SK-N-SH (cell line): ENCODE measurements at regions not wholly inside any gene's neighbourhood (a gene's known extent, or its start where the extent isn't known, plus 50 kb on each side); places are given as distances from the start of the nearest gene placed in this dataset.

ENCODE experiments used
- CTCF ChIA-PET: fragments of 300-600, 350-600 bp; formaldehyde crosslinking; extraction: SDS; loops from one replicate; lab custom pipeline; 2021; lab: Yijun Ruan, JAX
- POLR2A ChIA-PET: fragments of 350-600 bp; sonication (Branson Sonifier 250); formaldehyde crosslinking; extraction: SDS; loops from one replicate; lab custom pipeline; 2020; ENCODE audit warnings: antibody characterized with exemption, inconsistent platforms; lab: Yijun Ruan, JAX
- DNase-seq: peaks from one replicate; pipeline ENCODE4 v3.0.0; 2012
- H2AFZ ChIP-seq: fragments of 200-600 bp; sonication (generic); 2 replicates; pipeline ENCODE4 v1.8.1; 2016; ENCODE audit warnings: antibody characterized with exemption, mild to moderate bottlenecking, low read depth
- H3F3A ChIP-seq: fragments of 200-600 bp; sonication (generic); replicated peaks from 2 replicates; pipeline ENCODE3; 2016; ENCODE audit warnings: antibody characterized with exemption, mild to moderate bottlenecking; ENCODE audit not compliant: insufficient read depth
- H3K27ac ChIP-seq, 2 experiments: fragments of 200-500 bp in 1 of 2; fragments of 200-600 bp in 1 of 2; sonication (Bioruptor generic) in 1 of 2; sonication (generic), shearing (Covaris generic) in 1 of 2; 2 replicates each; pipeline versions ENCODE4 v1.5.1 to v1.6.1; 2014 to 2016; ENCODE audit warnings: low read depth in 2 of 2, inconsistent platforms in 1 of 2, low read length in 1 of 2, mild to moderate bottlenecking in 1 of 2, mixed read lengths in 1 of 2
- H3K27me3 ChIP-seq: fragments of 200-600 bp; sonication (generic), shearing (Covaris generic); 2 replicates; pipeline ENCODE4 v1.6.1; 2016; ENCODE audit warnings: mixed run types; ENCODE audit not compliant: insufficient read depth
- H3K36me3 ChIP-seq, 2 experiments: fragments of 200-500 bp in 1 of 2; fragments of 200-600 bp in 1 of 2; sonication (Bioruptor generic) in 1 of 2; sonication (generic) in 1 of 2; replicated peaks in 1 of 2; 2 replicates each; pipeline versions ENCODE3 to v1.5.1; 2014 to 2016; ENCODE audit warnings: low read length in 1 of 2, mild to moderate bottlenecking in 1 of 2; ENCODE audit not compliant: insufficient read depth in 2 of 2, control insufficient read depth in 1 of 2
- H3K4me1 ChIP-seq, 2 experiments: fragments of 200-500 bp in 1 of 2; fragments of 200-600 bp in 1 of 2; sonication (Bioruptor generic) in 1 of 2; sonication (generic), shearing (Covaris generic) in 1 of 2; 2 replicates each; pipeline versions ENCODE4 v1.5.1 to v1.6.1; 2014 to 2016; ENCODE audit warnings: low read depth in 1 of 2, low read length in 1 of 2, mixed run types in 1 of 2; ENCODE audit not compliant: insufficient read depth in 2 of 2, control insufficient read depth in 1 of 2
- H3K4me2 ChIP-seq: fragments of 200-600 bp; sonication (generic), shearing (Covaris generic); 2 replicates; pipeline ENCODE4 v1.6.1; 2017; ENCODE audit warnings: mixed run types
- H3K4me3 ChIP-seq, 2 experiments: fragments of 200-500 bp in 1 of 2; fragments of 200-600 bp in 1 of 2; sonication (Bioruptor generic) in 1 of 2; sonication (generic), shearing (Covaris generic) in 1 of 2; 2 replicates each; pipeline versions ENCODE4 v1.5.1 to v1.8.1; 2014 to 2016; ENCODE audit warnings: low read depth in 2 of 2, inconsistent platforms in 1 of 2, low read length in 1 of 2, mild to moderate bottlenecking in 1 of 2, mixed read lengths in 1 of 2, moderate library complexity in 1 of 2
- H3K79me2 ChIP-seq: fragments of 200-600 bp; sonication (generic); 2 replicates; pipeline ENCODE4 v1.8.1; 2017; ENCODE audit warnings: mild to moderate bottlenecking; ENCODE audit not compliant: insufficient read depth
- H3K9ac ChIP-seq: fragments of 200-600 bp; sonication (generic); 2 replicates; pipeline ENCODE4 v1.6.1; 2017; ENCODE audit warnings: mixed run types
- H3K9me2 ChIP-seq: fragments of 200-600 bp; sonication (generic); 2 replicates; pipeline ENCODE4 v1.6.1; 2017; ENCODE audit warnings: mixed run types
- H3K9me3 ChIP-seq: fragments of 200-600 bp; sonication (generic); 2 replicates; pipeline ENCODE4 v1.6.1; 2017; ENCODE audit warnings: mixed run types, mild to moderate bottlenecking, moderate library complexity
- H4K20me1 ChIP-seq: fragments of 200-600 bp; sonication (generic); 2 replicates; pipeline ENCODE4 v1.6.1; 2017; ENCODE audit warnings: mild to moderate bottlenecking, mixed run types; ENCODE audit not compliant: insufficient read depth
- ELF1 ChIP-seq: IDR thresholded peaks from 2 replicates; pipeline ENCODE4 v1.4.0; 2012
- FOXM1 ChIP-seq: IDR thresholded peaks from 2 replicates; pipeline ENCODE4 v1.4.0; 2012; ENCODE audit warnings: low read depth, mild to moderate bottlenecking
- GABPA ChIP-seq: IDR thresholded peaks from 2 replicates; pipeline ENCODE4 v1.4.0; 2012; ENCODE audit warnings: low read depth, mild to moderate bottlenecking
- GATA2 ChIP-seq: sonication (generic); formaldehyde crosslinking; IDR thresholded peaks from 2 replicates; pipeline ENCODE4 v1.5.0; 2020; ENCODE audit warnings: mild to moderate bottlenecking, missing genetic modification reagents
- MXI1 ChIP-seq: IDR thresholded peaks from 2 replicates; pipeline ENCODE4 v1.6.1; 2012; ENCODE audit warnings: mild to moderate bottlenecking, low read depth, low read length, improper control_type of control experiment
- NFIC ChIP-seq: IDR thresholded peaks from 2 replicates; pipeline ENCODE4 v1.4.0; 2012; ENCODE audit warnings: borderline replicate concordance
- NRF1 ChIP-seq: IDR thresholded peaks from 2 replicates; pipeline ENCODE4 v1.6.1; 2012; ENCODE audit warnings: low read depth, mild to moderate bottlenecking, low read length
- POLR2AphosphoS5 ChIP-seq: IDR thresholded peaks from 2 replicates; pipeline ENCODE4 v1.6.1; 2012; ENCODE audit warnings: low read depth, low read length
- RAD21 ChIP-seq: IDR thresholded peaks from 2 replicates; pipeline ENCODE4 v1.6.1; 2012; ENCODE audit warnings: mild to moderate bottlenecking, low read length
- RCOR1 ChIP-seq: fragments of 150-350 bp; IDR thresholded peaks from 2 replicates; pipeline ENCODE4 v1.6.1; 2017; ENCODE audit warnings: antibody characterized with exemption, low read length
- RFX5 ChIP-seq: IDR thresholded peaks from 2 replicates; pipeline ENCODE4 v1.6.1; 2012; ENCODE audit warnings: mild to moderate bottlenecking, improper control_type of control experiment, low read length
- SIN3A ChIP-seq: IDR thresholded peaks from 2 replicates; pipeline ENCODE4 v1.6.1; 2012; ENCODE audit warnings: low read depth, mild to moderate bottlenecking, low read length, moderate library complexity, borderline replicate concordance
- TCF12 ChIP-seq: IDR thresholded peaks from 2 replicates; pipeline ENCODE4 v1.4.0; 2012
- USF1 ChIP-seq: IDR thresholded peaks from 2 replicates; pipeline ENCODE4 v1.4.0; 2012; ENCODE audit warnings: low read depth, borderline replicate concordance
- YY1 ChIP-seq: IDR thresholded peaks from 2 replicates; pipeline ENCODE4 v1.4.0; 2012; ENCODE audit warnings: low read depth, mild to moderate bottlenecking
- ZBTB33 ChIP-seq: IDR thresholded peaks from 2 replicates; pipeline ENCODE4 v1.4.0; 2012; ENCODE audit warnings: low read depth, borderline replicate concordance
- WGBS: methylation state at CpG from one replicate; pipeline ENCODE4 v1.1.6; 2017; ENCODE audit warnings: low lambda C conversion rate; 5-methylcytosine and 5-hydroxymethylcytosine counted together
- TF ChIP-seq, protein P1 (sequence below): fragments of 200-600 bp; sonication (generic); IDR thresholded peaks from 2 replicates; pipeline ENCODE4 v1.6.1; 2017; ENCODE audit warnings: antibody characterized with exemption, mild to moderate bottlenecking, moderate library complexity
- TF ChIP-seq, protein P2 (sequence below): fragments of 150-350 bp; IDR thresholded peaks from 2 replicates; pipeline ENCODE4 v1.6.1; 2017; ENCODE audit warnings: antibody characterized with exemption, low read length, low read depth, borderline replicate concordance
- TF ChIP-seq, protein P3 (sequence below): IDR thresholded peaks from 2 replicates; pipeline ENCODE4; 2012

DNA sequence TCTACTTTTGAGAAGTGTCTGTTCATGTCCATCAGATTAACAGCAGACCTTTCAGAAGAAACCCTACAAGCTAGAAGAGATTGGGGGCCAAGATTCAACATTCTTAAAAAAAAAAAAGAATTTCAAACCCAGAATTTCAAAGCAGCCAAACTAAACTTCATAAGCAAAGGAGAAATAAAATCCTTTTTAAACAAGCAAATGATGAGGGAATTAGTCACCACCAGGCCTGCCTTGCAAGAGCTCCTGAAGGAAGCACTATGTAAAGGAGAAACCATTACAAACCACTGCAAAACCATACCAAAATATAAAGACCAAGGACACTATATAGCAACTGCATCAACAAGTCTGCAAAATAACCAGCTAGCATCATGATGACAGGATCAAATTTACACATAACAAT is 124.6 kb upstream of the PDE4D start:
- no peak overlapping the region for H3K4me2 ChIP-seq
- CTCF ChIA-PET, result interaction anchor here (2.1 kb wide), 1 partner anchor 9 kb away, joined by 5 read pairs; no protein-coding TSS in a partner anchor
- DNase-seq, result no peak
- no peak overlapping the region for H2AFZ ChIP-seq
- no peak overlapping the region for H3K27ac ChIP-seq
- TF ChIP-seq RFX5 (no peak), GATA2 (CRISPR knock-in tag) (no peak), NRF1 (no peak), TCF12 (no peak)
- TF ChIP-seq, protein P1, sequence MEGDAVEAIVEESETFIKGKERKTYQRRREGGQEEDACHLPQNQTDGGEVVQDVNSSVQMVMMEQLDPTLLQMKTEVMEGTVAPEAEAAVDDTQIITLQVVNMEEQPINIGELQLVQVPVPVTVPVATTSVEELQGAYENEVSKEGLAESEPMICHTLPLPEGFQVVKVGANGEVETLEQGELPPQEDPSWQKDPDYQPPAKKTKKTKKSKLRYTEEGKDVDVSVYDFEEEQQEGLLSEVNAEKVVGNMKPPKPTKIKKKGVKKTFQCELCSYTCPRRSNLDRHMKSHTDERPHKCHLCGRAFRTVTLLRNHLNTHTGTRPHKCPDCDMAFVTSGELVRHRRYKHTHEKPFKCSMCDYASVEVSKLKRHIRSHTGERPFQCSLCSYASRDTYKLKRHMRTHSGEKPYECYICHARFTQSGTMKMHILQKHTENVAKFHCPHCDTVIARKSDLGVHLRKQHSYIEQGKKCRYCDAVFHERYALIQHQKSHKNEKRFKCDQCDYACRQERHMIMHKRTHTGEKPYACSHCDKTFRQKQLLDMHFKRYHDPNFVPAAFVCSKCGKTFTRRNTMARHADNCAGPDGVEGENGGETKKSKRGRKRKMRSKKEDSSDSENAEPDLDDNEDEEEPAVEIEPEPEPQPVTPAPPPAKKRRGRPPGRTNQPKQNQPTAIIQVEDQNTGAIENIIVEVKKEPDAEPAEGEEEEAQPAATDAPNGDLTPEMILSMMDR, result no peak
- POLR2A ChIA-PET, result no interaction called here
- no peak overlapping the region for H3K9ac ChIP-seq
- no peaks in the 10 kb centered on the region for H3K36me3 ChIP-seq
- no peaks in the 10 kb centered on the region for H3K9me2 ChIP-seq
- H3K27me3 ChIP-seq, result no peaks in the 10 kb centered on the region
- no peaks in the 10 kb centered on the region for H4K20me1 ChIP-seq
- H3K9me3 ChIP-seq, result no peaks in the 10 kb centered on the region
- H3K79me2 ChIP-seq, result no peaks in the 10 kb centered on the region
- peaks cover 7% of the 10 kb centered on the region for H3F3A ChIP-seq
- peaks cover 0 to 7% of the 10 kb centered on the region in 2 experiments; a peak in 1 of 4 replicates for H3K4me1 ChIP-seq
- no peak overlapping the region for H3K4me3 ChIP-seq

DNA sequence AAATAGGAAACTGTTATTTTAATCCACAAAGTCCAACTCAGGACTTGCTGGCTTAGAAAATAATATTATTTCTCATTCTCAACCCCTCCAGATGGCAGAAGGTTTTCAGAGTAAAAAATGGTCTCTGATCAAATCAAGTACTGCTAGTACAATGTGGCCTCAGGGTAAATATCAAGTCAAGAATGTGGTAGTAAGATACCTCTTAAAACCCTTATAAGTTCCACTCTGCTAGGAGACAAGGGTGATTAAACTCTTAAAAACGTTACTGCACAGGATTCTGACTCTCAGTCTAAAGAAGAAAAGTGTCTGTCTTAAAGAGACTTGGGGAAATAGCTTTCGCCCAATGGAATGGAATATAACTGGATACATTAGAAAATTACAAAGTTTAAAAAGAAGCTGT is 120.8 kb upstream of the PDE4D start:
- no peak overlapping the region for H3K9ac ChIP-seq
- no peak for TF ChIP-seq ZBTB33
- no peak for TF ChIP-seq MXI1
- TF ChIP-seq, all 33 proteins: peak for 0
- CTCF ChIA-PET, result no interaction called here
- Histone ChIP-seq H3K4me3 (no peak overlapping the region), H2AFZ (no peak overlapping the region), H4K20me1 (no peaks in the 10 kb centered on the region), H3K36me3 (no peaks in the 10 kb centered on the region), H3K9me2 (no peaks in the 10 kb centered on the region), H3K27me3 (no peaks in the 10 kb centered on the region), H3K79me2 (no peaks in the 10 kb centered on the region), H3K27ac (no peak overlapping the region), H3K4me2 (no peak overlapping the region), H3F3A (no peaks in the 10 kb centered on the region), H3K9me3 (no peaks in the 10 kb centered on the region), H3K4me1 (no peaks in the 10 kb centered on the region)
- WGBS, result 50% methylated on average over 2 of the region's 2 CpGs
- POLR2A ChIA-PET, result no interaction called here
- no peak for DNase-seq

DNA sequence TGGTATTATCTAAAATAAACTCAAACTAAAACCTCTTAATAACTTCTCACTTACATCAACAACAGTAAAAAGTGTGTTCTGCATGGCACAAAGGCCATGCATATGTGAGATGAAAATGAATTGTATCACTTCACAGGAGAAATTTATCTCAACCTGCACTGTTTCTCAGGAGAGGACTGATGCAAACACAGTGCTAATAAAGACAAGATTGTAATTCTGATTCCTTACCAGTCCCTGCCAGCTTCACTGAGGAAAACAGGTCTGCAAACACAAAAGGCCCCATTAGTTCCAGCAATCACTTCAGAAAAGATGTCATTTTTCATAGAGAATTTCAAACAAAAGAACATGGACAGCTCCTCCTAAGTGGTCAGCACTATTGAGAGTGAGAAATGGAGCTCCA is 117.3 kb upstream of the PDE4D start:
- H4K20me1 ChIP-seq, result no peaks in the 10 kb centered on the region
- DNase-seq, result no peak
- POLR2A ChIA-PET, result no interaction called here
- H3K9me2 ChIP-seq, result no peaks in the 10 kb centered on the region
- H3K4me3 ChIP-seq, result no peak overlapping the region
- TF ChIP-seq GABPA (no peak), RAD21 (no peak), POLR2AphosphoS5 (no peak), FOXM1 (no peak), TCF12 (no peak), SIN3A (no peak), RFX5 (no peak), YY1 (no peak), RCOR1 (no peak), NFIC (no peak), USF1 (no peak), ELF1 (no peak)
- TF ChIP-seq, protein P2, sequence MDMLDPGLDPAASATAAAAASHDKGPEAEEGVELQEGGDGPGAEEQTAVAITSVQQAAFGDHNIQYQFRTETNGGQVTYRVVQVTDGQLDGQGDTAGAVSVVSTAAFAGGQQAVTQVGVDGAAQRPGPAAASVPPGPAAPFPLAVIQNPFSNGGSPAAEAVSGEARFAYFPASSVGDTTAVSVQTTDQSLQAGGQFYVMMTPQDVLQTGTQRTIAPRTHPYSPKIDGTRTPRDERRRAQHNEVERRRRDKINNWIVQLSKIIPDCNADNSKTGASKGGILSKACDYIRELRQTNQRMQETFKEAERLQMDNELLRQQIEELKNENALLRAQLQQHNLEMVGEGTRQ, result no peak
- TF ChIP-seq, protein P3, sequence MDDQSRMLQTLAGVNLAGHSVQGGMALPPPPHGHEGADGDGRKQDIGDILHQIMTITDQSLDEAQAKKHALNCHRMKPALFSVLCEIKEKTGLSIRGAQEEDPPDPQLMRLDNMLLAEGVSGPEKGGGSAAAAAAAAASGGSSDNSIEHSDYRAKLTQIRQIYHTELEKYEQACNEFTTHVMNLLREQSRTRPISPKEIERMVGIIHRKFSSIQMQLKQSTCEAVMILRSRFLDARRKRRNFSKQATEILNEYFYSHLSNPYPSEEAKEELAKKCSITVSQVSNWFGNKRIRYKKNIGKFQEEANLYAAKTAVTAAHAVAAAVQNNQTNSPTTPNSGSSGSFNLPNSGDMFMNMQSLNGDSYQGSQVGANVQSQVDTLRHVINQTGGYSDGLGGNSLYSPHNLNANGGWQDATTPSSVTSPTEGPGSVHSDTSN, result no peak
- no peaks in the 10 kb centered on the region for H3K27me3 ChIP-seq
- H3K36me3 ChIP-seq, result no peaks in the 10 kb centered on the region
- no peak overlapping the region for H3K4me2 ChIP-seq
- H3K9ac ChIP-seq, result no peak overlapping the region
- CTCF ChIA-PET, result no interaction called here
- H3F3A ChIP-seq, result no peaks in the 10 kb centered on the region
- no peaks in the 10 kb centered on the region for H3K79me2 ChIP-seq
- H3K9me3 ChIP-seq, result no peaks in the 10 kb centered on the region
- H2AFZ ChIP-seq, result no peak overlapping the region
- H3K4me1 ChIP-seq, result no peaks in the 10 kb centered on the region
- no peak overlapping the region for H3K27ac ChIP-seq
